ENCODE measurements at regions not wholly inside any gene's neighbourhood (a gene's known extent, or its start where the extent isn't known, plus 50 kb on each side); places are given as distances from the start of the nearest gene placed in this dataset.
"Not testable (repeated sequence)": the region's sequence is repeated elsewhere in the genome, so short reads cannot be mapped to it uniquely, and the experiment has no call there.

DNA sequence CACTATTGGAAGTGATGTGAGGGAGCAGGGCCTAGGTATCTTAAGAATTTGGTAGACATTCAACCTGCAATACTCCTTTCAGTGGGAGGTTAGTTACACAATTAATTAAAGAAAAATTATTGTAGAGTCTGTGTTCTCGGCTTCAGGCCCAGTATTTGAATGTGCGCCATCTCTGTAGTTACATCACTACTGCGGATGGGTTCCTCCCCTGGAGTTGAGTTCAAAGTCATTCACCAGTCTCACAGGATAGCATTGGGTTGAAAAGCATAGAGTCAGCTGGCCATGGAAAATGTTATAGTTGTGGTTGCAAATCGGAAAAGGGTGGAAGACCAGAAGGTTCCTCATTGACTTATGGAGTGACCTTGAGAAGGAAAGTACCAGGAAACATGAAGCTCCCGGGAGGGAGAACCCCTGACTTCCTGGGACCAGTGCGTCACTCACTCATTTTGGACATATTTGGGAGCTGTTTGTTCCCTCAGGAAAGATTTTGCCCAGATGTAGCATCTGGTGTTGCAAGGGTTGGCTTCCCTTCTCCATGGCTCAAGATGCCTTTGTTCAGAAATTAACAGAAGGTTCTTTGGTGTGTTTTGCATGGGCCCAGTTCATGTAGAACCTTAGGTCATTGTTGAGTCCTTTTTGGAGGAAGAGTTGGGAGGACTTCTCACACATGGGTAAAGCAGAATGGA, 111.8 kb downstream of the SRGAP2 start:
- H3K4me1 ChIP-seq (ENCODE audit: control insufficient read depth, insufficient read depth, low read length, unreplicated experiment); H3K4me3 ChIP-seq (ENCODE audit: low read depth, low read length); H3K36me3 ChIP-seq (ENCODE audit: insufficient read depth, low read length); H3K79me2 ChIP-seq (ENCODE audit: control insufficient read depth, insufficient read depth, low read length, unreplicated experiment); H3K27ac ChIP-seq (ENCODE audit: low read depth, low read length); H3K27me3 ChIP-seq (ENCODE audit: insufficient read depth, low read length); H2AFZ ChIP-seq (ENCODE audit: low read length, unreplicated experiment): not testable (repeated sequence)

DNA sequence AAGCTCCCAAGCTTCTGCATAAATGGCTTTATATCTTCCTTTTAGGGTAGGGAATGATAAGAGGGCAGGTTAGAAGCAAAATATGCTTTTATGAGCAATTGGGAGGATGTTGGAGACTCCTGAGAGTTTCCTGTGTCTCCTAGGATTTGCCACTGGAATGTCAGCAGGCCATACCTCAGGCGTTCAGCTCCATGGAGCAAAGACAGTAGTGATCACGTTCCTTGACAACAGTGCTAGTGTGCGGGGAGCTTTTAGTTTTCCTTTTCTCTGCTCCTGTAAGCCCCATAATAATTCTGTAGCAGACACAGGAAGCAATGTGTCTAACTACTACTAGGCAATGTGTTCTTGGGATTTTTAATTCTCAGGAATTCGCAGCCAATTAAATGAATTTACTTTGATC, 113.6 kb downstream of the SRGAP2 start:
- not testable (repeated sequence) for H3K4me1 ChIP-seq (ENCODE audit: control insufficient read depth, insufficient read depth, low read length, unreplicated experiment); H3K4me3 ChIP-seq (ENCODE audit: low read depth, low read length); H3K27ac ChIP-seq (ENCODE audit: low read depth, low read length); H3K36me3 ChIP-seq (ENCODE audit: insufficient read depth, low read length); H3K27me3 ChIP-seq (ENCODE audit: insufficient read depth, low read length); H3K79me2 ChIP-seq (ENCODE audit: control insufficient read depth, insufficient read depth, low read length, unreplicated experiment); H2AFZ ChIP-seq (ENCODE audit: low read length, unreplicated experiment)

GRCh38 chr1:206317878-206318514, 114.7 kb downstream of the SRGAP2 start:
- not testable (repeated sequence) for H3K36me3 ChIP-seq (ENCODE audit: insufficient read depth, low read length); H3K4me1 ChIP-seq (ENCODE audit: control insufficient read depth, insufficient read depth, low read length, unreplicated experiment); H3K27ac ChIP-seq (ENCODE audit: low read depth, low read length); H2AFZ ChIP-seq (ENCODE audit: low read length, unreplicated experiment); H3K4me3 ChIP-seq (ENCODE audit: low read depth, low read length); H3K27me3 ChIP-seq (ENCODE audit: insufficient read depth, low read length); H3K79me2 ChIP-seq (ENCODE audit: control insufficient read depth, insufficient read depth, low read length, unreplicated experiment)

GRCh38 chr1:206320227-206320626, 116.9 kb downstream of the SRGAP2 start:
- H3K79me2 ChIP-seq (ENCODE audit: control insufficient read depth, insufficient read depth, low read length, unreplicated experiment); H2AFZ ChIP-seq (ENCODE audit: low read length, unreplicated experiment); H3K36me3 ChIP-seq (ENCODE audit: insufficient read depth, low read length); H3K4me3 ChIP-seq (ENCODE audit: low read depth, low read length); H3K27me3 ChIP-seq (ENCODE audit: insufficient read depth, low read length); H3K4me1 ChIP-seq (ENCODE audit: control insufficient read depth, insufficient read depth, low read length, unreplicated experiment); H3K27ac ChIP-seq (ENCODE audit: low read depth, low read length): not testable (repeated sequence)

- not testable (repeated sequence) for H2AFZ ChIP-seq (ENCODE audit: low read length, unreplicated experiment); H3K79me2 ChIP-seq (ENCODE audit: control insufficient read depth, insufficient read depth, low read length, unreplicated experiment); H3K4me1 ChIP-seq (ENCODE audit: control insufficient read depth, insufficient read depth, low read length, unreplicated experiment); H3K27me3 ChIP-seq (ENCODE audit: insufficient read depth, low read length); H3K36me3 ChIP-seq (ENCODE audit: insufficient read depth, low read length); H3K27ac ChIP-seq (ENCODE audit: low read depth, low read length); H3K4me3 ChIP-seq (ENCODE audit: low read depth, low read length)
These were observed 123.0 kb downstream of the SRGAP2 start for GRCh38 chr1:206326159-206326939.

- H3K27me3 ChIP-seq (ENCODE audit: insufficient read depth, low read length); H3K4me3 ChIP-seq (ENCODE audit: low read depth, low read length); H3K4me1 ChIP-seq (ENCODE audit: control insufficient read depth, insufficient read depth, low read length, unreplicated experiment); H2AFZ ChIP-seq (ENCODE audit: low read length, unreplicated experiment); H3K27ac ChIP-seq (ENCODE audit: low read depth, low read length); H3K36me3 ChIP-seq (ENCODE audit: insufficient read depth, low read length); H3K79me2 ChIP-seq (ENCODE audit: control insufficient read depth, insufficient read depth, low read length, unreplicated experiment): not testable (repeated sequence)
These were observed 128.3 kb downstream of the SRGAP2 start for GRCh38 chr1:206331597-206331996.

GRCh38 chr1:206333316-206333715, 130.0 kb downstream of the SRGAP2 start:
- not testable (repeated sequence) for H3K36me3 ChIP-seq (ENCODE audit: insufficient read depth, low read length); H3K79me2 ChIP-seq (ENCODE audit: control insufficient read depth, insufficient read depth, low read length, unreplicated experiment); H3K27ac ChIP-seq (ENCODE audit: low read depth, low read length); H3K4me3 ChIP-seq (ENCODE audit: low read depth, low read length); H3K4me1 ChIP-seq (ENCODE audit: control insufficient read depth, insufficient read depth, low read length, unreplicated experiment); H2AFZ ChIP-seq (ENCODE audit: low read length, unreplicated experiment); H3K27me3 ChIP-seq (ENCODE audit: insufficient read depth, low read length)

DNA sequence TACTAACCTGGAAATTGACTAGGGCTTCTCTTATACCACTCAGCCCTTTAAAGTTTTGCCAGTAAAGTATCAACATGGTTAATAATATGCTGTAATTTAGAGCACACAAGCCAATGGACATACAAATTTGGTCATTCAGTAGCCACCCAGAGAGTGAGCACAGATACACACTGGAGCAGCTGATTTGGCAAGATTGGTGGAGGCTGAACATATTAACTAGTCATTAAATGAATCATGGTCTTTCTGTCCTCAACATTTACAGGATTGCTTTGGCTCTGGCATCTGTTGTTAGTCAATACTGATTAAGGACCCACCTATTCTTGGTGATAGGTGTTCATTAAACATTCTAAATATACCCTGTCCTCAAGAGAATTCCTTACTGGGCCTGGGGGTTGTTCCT, 130.6 kb downstream of the SRGAP2 start:
- H3K4me3 ChIP-seq (ENCODE audit: low read depth, low read length); H3K4me1 ChIP-seq (ENCODE audit: control insufficient read depth, insufficient read depth, low read length, unreplicated experiment); H3K27me3 ChIP-seq (ENCODE audit: insufficient read depth, low read length); H2AFZ ChIP-seq (ENCODE audit: low read length, unreplicated experiment); H3K79me2 ChIP-seq (ENCODE audit: control insufficient read depth, insufficient read depth, low read length, unreplicated experiment); H3K27ac ChIP-seq (ENCODE audit: low read depth, low read length); H3K36me3 ChIP-seq (ENCODE audit: insufficient read depth, low read length): not testable (repeated sequence)

DNA sequence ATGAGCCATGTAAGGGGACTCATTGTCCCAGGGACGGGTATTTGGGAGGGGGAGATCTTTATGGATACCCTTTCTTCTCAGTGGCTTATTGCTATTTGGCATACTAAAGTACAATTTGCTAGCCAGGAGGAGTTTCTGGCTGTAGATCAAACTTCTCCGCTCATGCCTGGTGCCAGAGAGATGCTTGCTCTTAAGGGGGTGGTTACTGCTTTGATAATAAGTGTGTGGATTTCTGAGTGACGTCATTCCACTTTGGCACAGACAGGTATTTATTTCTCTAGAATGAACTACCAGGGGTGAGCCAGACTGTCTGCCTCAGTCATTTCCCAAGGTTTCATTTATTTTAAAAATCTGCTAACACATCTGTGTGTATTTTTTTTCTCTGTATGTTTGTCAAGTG, 131.1 kb downstream of the SRGAP2 start:
- H3K27ac ChIP-seq (ENCODE audit: low read depth, low read length); H3K27me3 ChIP-seq (ENCODE audit: insufficient read depth, low read length); H2AFZ ChIP-seq (ENCODE audit: low read length, unreplicated experiment); H3K4me1 ChIP-seq (ENCODE audit: control insufficient read depth, insufficient read depth, low read length, unreplicated experiment); H3K36me3 ChIP-seq (ENCODE audit: insufficient read depth, low read length); H3K4me3 ChIP-seq (ENCODE audit: low read depth, low read length); H3K79me2 ChIP-seq (ENCODE audit: control insufficient read depth, insufficient read depth, low read length, unreplicated experiment): not testable (repeated sequence)

DNA sequence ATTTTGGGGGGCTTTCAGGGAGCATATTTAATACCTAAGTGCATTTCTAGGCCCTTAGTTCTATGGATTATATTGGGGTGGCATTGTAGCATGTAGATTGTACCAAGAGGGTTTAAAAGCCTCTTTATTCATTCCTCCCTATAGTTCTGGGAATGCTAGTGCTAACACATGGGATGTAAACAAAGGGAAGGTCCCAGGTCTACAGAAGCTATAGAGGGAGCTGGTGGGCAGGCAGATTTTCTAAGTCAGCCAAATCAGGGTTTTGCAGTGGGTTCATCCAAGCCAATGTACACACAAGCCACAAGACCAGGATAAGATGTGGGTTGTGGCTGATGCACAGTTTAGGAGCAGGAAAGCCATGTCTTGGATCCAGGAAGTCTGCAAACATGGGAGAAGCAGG, 131.8 kb downstream of the SRGAP2 start:
- H2AFZ ChIP-seq (ENCODE audit: low read length, unreplicated experiment); H3K4me1 ChIP-seq (ENCODE audit: control insufficient read depth, insufficient read depth, low read length, unreplicated experiment); H3K79me2 ChIP-seq (ENCODE audit: control insufficient read depth, insufficient read depth, low read length, unreplicated experiment): not testable (repeated sequence)

More for the DNA sequence above, 131.8 kb downstream of the SRGAP2 start:
- H3K27me3 ChIP-seq (ENCODE audit: insufficient read depth, low read length); H3K36me3 ChIP-seq (ENCODE audit: insufficient read depth, low read length); H3K4me3 ChIP-seq (ENCODE audit: low read depth, low read length); H3K27ac ChIP-seq (ENCODE audit: low read depth, low read length): not testable (repeated sequence)
